Renal pelvis (tissue), 1 donor: ENCODE measurements at regions not wholly inside any gene's neighbourhood (a gene's known extent, or its start where the extent isn't known, plus 50 kb on each side); places are given as distances from the start of the nearest gene placed in this dataset.

Experiments used
- DNase-seq: peaks from one replicate; pipeline ENCODE4 v3.0.0-alpha.2; 2013

DNA sequence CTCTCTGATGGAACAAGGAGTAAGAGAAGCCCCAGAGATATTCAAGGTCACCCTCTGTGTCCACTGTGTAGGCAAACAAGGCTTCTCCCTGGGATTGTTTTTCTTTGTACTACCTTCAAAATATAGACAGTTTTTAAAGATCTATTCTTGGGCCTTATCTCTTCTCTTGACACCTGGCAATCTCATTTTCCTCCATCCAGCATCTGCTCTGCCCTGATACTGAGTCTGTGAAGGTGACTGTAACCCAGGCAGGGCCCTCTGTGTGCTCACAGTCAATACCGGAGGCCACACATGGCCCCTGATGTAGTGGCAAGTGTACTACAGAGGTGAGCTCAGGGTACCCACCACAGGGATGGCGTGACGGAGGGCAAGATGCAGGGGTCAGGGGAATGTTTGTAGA lies 221.1 kb downstream of the SNX10 start:
- DNase-seq: no peak

DNA sequence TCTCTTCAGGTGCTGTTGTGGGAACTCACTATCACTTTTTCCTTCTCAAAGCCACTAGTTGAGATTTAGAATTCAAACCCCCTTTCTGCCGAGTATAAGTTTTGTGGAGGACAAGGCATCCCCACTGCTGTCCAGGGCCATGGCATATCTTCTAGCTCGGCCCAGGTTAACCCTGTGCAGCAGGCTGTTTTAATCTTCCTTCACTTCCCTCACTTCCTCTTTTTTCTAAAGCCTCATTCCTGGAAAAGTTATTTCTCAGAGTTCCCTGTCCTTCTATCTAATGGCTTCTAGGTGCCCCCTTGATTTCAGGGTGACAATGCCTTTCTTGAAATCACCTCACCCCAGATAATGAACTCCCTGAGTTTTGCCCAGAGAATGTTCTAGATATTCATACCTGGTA lies 222.3 kb downstream of the SNX10 start:
- DNase-seq: no peak

DNA sequence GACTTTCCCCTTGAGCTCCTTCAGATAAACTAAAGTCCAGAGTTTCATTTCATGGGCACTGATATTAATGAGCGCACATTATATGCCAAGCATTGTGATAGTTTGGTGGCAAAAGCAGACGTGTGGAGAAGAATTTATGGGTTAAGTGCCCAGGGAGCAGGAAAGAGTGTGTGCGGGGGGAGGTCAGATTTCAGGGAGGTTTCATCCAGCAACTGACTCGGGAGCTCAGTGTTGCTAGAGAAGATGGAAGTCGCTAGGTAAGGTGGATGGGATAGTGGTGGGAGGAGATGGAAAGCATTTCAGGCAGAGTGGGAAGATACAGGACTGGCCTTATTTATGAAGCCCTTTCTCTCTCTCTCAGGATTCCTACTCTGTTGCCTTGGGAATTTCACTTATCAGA lies 223.0 kb downstream of the SNX10 start:
- no peak for DNase-seq

DNA sequence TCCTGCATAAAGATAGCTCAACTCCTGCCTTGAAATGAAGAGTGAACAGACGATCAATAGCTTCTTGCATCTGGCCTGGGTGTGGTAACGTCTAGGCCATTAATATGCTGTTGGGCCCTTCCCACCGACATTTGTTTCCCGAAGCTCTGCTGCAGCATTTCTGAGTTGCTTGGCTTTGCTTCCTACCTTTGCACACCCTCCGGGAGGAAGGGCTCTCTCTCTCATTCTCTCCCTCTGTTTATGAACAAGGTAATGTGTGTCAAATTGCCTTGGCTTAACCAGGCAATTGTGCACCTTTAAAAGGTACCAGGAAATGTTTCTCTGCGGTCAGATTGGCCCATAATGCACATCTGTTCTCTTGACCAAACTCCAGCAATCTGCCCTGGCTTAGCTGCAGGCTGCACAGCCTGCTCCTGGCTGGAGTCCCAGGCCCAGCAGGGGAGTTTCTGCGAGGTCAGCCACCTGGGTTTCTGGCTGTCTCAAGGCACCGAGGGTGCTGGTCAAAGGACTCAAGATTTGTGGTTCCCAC lies 223.7 kb downstream of the SNX10 start:
- no peak for DNase-seq

DNA sequence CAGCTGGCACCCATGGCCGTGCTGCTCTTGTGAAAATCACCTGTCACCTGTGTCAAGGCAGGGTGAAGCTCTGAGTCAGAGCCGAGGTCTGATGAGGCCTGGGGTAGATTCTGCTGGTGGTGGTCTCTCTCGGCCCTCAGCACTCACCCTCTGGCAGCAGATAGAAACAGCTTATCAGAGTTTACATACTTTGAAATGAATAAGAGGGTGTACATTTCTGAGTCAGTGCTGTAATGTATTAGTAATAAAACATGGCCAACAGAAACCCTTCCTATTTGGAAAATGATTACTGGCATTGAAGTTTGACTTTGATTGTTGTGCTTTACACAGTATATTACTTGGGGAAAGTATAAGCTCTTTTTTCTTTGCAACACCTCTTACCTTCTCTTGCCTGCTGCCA lies 228.8 kb downstream of the SNX10 start:
- DNase-seq: no peak

DNA sequence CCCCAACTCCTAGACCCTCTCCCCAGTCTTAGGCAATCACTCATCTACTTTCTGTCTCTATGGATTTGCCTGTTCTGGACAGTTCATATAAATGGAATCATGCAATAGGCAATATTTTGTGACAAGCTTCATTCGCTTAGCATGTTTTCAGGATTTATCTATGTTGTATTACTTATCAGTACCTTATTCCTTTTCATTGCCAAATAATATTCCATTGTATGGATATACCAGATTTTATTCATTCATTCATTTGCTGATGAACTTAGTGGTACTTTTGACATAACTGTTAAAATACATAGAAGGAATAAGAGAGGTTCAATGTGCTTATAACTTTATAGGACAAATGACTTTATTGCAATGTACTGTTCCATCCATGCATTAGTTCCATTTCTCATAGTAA lies 231.0 kb downstream of the SNX10 start:
- DNase-seq: no peak

DNA sequence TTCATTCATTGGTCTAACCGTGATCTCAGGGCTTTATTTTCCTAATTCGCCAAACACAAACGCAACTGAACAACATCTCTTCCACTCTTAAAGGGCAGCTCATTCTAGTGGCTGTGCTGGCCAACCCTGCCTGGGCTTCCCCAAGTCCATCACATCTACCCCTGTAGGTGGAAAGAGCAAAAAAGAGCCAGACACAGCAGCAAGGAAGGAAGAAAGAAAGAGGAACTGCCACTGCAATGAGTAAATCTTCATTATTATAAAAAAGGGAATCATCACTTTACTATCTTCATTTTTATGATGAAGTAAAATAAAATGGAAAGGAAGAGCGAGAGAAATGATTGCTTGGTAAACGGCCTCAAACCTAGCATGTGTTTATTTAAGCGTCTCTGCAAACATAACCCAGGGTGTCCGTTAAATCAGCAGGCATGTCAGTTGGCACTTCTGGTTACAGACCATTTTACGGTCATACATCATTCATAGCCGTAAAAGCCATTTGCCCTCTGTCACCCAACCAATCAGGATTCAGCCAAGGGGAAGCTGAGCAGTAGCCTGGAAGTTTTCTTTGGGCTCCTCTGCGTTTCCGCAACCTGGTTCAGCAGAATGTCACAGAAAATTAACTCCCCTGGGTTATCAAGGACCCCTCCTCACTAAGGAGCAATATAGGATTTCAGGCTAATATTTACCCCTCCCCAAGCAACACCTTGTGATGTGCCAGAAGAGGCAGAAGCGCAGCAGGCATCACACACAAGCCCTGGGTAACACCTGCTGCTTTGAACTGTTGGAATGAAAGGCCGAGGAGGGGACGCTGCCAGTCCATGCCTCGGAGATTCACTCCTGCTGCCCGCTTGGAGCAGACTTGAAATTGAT lies 234.0 kb downstream of the SNX10 start:
- DNase-seq: peak; percentile 86

DNA sequence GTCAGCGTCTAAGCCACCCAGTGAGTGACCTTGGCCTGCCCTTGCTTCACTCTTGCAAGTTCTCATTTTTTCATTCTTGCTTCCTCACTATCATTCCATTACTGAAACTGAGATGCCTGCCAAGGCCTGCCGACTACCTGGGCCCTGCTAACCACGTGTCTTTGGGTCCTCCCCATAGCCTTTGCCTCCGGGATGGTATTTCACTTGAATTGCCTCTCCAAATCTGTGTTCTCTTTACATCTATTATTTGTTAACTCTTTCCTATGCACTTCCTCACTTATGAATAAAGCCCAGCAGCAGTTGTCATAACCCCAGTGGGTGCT lies 234.6 kb downstream of the SNX10 start:
- DNase-seq: no peak

DNA sequence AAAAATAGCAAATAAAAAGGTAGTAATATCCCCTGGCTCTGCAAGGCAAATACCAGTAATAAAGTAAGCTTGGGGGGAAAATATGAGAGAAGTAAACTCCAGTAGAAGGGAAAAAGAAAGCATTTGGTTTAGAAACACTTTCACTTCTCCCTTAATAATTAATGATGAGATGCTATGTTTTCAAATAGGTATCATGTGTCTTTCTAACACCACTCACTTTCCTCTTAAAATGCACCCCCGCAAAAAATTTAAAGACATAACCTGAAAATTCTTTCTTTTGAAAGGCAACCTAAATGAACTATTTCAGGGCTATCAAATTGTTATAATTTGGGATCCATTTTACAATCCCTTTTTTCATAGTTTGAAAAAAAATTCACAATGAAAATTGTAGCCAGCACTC lies 240.3 kb downstream of the SNX10 start:
- no peak for DNase-seq

DNA sequence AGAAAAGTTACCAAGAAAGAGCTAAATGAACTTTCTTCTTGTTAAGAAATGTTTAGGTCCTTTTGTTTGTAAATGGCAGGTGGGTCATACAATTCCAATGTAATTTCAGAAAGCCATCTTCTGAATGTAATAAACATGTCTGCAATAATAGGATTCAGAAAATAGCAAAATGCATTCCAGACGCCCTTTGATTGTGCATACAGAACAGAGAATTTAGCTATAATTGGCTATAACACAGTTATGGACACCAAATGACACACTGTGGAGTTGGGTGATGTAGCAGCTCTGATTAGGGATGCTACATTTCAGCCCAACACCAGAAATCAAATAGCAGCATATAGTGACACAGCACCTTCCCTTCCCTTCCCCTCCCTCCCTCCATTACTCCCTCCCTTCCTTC lies 240.8 kb downstream of the SNX10 start:
- no peak for DNase-seq

DNA sequence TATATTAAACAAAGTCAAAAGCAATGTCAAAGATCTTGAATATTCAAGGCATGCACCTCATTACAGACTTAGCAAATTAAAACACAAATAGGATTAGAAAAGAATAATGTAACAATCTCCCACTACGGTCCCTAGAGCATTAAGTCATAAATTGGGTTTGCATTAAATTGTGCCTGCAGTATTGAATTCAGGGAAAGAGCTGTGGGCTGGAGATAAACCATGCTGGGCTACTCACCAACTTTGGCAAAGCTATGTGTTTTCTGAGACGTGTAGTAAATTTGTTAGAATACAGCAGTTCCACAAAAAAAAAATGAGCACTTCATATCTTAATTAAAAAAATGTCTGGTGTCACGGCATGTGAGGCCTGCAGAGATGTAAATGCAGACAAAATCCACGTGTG lies 241.6 kb downstream of the SNX10 start:
- DNase-seq: no peak

DNA sequence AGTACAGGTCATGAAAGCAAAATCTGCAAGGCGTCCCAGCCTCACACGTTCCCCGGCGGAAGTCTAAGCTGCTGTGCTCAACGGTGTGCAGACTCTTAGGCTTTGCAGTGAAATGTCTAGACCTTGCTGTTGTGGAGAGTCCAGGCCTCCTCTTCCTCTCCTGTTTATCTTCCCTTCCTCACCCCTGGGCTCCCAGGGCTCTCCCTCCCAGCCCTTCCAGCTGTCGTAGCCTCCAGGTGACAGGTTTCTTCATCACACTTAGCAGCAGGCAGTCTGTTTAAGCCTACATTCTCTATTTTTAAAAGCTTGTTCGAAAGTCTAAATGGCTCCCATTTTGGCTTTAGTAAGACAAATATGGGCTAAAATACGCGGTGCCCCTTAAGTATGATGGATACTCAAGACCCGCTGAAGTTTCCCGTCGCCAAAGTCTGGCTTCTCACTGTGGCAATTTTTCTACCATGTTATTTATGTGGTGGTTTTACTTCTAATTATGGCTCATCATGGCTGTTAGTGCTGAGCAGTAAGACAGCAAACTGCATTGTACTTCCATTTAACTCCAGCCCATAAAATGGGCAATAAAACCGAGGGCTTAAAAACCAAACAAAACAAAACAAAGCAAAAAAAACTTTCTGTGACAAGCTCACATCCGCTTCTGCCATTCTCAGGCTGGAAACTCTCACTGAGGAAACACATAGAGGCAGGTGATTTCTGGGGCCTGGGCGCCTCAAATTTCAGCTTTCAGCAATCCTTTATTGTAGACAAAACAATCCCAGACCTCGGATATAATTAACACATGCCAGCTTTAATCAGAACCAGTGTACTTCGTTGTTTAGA lies 243.2 kb downstream of the SNX10 start:
- DNase-seq: no peak

DNA sequence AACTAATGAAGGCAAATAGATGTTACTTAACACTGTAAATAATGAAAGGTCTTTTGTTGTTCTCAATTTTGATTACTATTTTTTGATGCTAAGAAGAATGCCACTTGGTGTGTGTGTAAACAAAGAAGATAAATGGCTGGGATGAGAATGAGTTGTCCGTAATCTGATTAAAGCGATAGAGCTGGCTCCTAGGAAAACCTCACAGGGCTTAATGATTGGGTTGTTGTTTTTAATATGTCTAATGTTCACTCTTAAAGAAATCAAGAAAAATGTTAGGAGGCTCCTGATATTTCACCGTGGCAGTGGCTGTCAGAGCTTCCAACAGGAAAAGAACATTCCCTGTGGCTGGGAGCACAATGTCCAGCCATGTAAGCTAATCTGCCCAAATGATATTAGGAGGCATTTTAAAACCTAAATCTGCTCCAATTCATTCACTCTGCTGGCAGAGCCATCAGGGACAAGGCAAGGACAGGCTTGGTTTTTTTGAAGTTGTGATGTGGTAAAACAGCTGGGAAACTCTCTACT lies 243.9 kb downstream of the SNX10 start:
- DNase-seq: no peak

DNA sequence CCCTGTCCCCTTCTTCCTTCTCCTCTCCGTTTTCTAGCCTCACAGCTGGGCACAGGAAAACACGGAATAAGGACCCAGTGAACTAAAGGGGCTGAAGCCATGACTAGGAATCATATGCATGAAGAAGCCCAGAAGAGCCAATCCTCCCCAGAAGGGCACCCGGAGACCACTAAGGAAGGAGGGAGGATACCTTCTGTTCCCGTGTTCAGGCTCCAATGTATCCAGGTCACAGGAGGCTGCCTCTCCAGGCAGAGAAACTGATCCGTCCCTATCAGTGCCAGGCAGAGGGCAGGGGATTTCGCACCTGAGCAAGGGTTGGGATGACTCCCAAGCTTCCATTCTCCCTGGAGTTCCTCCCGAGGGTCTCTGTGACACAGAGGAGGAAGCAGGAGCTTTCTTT lies 246.6 kb downstream of the SNX10 start:
- no peak for DNase-seq

DNA sequence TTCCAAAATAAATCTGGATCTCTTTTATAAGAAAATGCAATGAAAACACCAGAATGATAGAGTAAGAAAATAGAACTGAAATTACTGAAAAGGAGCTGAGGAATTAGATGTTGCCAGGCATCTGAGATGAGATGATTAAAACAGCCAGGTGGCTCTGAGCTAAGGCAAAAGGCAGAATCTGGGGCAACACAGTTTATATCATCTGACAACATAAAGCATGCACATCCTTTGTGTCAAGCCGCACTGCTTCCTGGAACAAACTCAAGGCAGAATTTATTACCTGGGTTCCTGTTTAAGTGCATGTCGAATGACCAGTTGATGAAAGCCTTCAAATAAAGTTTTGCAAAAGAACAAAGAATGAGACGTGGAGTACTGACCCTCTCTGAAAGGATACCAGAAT lies 247.0 kb downstream of the SNX10 start:
- DNase-seq: no peak

DNA sequence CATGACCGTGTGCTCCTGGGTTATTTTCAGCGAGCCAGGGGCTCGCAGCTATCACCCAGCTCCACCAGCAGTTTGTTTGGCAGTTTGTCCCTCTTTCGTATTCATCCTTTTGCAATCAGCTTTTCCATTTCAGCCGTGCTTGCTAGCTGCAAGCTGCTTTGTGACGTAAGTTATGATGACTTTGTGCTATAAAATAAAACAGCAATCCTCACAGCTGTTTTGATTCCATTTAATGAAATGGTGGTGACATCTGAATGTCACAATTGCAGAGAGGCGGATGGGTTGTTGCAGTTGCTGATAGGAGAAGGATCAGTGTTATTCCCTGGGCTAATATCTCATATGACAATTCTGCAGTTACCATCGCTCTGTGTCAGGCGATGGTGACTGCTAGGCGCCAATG lies 251.7 kb downstream of the SNX10 start:
- no peak for DNase-seq

DNA sequence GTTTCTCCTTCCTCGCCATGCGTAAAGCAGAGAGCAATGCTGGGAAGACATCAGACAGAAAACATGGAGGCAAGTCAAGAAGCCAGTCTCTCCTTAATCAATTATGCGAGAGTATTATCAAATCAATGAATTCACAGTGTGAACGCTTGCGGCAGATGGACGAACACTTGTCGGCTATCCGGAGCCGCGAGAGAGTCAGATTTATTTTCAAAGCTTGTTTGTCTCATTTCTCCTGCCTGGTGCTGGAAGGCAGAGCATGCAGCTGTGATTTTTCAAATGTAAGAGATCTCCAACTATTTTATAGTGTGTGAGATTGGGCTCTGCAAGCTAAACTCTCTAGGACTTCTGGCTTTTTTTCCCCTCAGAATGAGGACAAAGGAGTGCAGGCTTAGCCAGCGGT lies 252.3 kb downstream of the SNX10 start:
- DNase-seq: no peak

DNA sequence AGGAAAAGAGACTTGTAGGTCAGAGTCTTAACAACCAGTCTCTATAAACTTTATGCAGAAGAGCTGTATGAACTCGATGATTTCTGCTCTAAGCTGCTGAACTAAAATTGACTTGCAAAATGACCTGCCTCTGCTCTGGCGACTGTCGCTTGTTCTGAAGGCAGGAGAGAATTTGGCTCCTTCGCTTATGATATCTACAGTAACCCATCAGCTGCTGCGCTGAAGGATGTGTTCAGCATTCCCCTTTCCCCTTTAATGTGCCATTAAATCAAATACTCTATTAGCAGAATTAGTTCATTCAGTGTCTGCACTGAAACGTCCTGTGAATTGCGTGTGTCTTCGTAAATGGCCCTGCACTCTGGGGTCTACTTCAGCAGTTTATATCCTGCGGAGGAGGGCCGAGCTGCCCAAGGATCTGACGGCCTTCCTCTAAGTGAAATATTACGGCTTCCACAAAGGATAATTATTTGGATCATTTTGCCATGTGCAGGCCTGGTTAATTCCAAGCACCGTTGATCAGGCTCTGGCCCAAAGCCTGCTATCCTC lies 254.9 kb downstream of the SNX10 start:
- DNase-seq: no peak

DNA sequence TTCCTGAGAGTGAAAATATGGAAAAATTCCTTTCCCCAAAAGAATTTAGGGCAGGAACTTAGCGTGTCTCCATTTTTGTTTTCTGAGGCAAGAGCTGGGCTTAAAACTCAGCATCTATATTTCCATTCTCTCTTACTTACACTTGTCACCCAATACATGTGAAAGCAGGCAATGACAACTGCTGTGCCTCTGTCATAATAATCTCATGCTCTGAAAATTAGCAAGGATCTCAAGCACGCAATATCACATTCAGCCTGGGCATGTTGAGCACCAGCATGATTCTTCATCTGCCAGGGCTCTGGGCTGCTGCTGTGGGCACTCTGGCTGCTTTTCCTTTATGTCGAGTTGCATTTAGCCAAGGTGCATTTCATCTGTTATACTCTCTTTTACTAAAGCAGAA lies 255.5 kb downstream of the SNX10 start:
- DNase-seq: no peak

DNA sequence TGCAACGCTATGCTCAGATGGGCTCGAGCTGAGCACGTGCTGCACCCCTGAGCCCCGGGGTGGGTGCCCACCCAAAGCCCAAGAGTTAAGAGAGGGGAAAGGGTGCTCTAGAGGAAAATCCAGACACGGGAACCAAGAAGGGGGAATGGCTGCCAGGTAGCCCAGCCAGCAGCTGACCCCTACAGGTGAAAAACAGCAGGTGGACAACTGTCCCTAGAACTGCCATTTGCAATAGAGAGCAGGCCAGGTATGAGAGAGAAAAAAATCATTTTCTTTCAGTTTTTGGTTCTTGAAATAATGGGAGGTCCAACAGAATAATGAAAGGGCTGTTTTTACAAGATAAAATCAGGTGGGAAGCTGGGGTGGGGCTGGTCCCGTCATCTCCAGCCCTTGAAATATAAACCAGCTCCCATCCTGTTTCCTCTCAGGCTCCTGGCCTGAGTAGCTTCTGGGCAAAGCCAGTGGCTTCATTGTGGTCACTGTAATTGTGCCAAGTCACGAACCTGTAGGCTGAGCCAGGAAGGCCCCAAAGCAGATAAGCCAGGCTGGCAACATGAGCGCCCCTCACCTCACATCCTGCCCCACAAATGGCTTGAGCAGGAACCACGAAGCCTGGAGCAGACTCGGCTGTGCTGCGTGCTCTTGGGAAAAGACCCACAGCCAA lies 257.8 kb downstream of the SNX10 start:
- DNase-seq: no peak

DNA sequence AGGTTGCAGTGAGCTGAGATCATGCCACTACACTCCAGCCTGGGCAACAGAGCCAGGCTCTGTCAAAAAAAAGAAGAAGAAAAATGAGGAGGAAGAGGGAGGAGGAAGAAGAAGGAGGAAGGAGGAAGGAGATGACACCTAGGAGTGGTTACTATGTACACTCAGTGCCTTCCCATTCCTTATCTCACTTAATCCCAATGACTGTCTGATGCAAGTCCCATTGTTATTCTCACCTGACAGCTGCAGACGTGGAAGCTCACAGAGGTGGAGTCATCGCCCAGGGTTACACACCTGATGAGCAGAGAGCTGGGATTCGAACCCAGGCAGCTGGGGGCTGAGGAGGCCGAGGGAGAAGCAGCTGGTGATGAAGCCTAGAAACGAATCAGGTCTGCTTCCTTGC lies 258.8 kb downstream of the SNX10 start:
- no peak for DNase-seq

DNA sequence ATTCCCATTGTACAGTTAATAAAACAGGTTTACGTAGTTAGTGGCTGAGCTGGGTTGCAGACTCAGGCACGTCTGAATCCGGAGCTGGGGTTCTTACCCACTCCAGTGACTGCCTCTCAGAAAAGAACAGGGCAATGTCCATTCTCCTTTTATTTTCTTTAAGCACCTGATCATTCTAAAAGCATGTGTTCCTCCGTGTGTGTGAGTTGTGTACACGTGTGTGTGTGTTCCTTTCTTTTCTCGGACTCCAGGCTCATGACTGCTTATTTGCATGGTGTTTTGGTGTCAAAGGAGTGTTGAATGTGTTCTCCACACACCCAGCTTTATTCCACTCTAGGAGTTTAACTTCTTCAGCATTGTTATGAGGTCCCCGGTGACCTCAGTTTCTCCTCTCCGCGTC lies 260.1 kb downstream of the SNX10 start:
- no peak for DNase-seq
